ENCODE measurements at regions not wholly inside any gene's neighbourhood (a gene's known extent, or its start where the extent isn't known, plus 50 kb on each side); places are given as distances from the start of the nearest gene placed in this dataset.

DNA sequence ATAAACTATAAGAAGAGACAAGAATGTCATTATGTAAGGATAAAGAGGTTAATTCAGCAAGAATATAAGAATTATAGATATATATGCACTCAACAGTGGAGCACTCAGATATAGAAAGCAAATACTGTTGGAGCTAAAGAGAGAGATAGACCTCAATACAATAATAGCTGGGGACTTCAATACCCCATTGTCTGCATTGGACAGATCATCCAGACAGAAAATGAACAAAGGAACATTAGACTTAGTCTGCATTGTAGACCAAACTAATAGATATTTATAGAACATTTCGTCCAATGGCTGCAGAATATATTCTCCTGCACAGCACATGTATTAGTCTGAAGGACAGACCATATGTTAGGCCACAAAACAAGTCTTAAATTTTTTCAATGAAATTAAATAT lies 777.1 kb downstream of the CDH18 start (continued):
- TF ChIP-seq, protein P1, sequence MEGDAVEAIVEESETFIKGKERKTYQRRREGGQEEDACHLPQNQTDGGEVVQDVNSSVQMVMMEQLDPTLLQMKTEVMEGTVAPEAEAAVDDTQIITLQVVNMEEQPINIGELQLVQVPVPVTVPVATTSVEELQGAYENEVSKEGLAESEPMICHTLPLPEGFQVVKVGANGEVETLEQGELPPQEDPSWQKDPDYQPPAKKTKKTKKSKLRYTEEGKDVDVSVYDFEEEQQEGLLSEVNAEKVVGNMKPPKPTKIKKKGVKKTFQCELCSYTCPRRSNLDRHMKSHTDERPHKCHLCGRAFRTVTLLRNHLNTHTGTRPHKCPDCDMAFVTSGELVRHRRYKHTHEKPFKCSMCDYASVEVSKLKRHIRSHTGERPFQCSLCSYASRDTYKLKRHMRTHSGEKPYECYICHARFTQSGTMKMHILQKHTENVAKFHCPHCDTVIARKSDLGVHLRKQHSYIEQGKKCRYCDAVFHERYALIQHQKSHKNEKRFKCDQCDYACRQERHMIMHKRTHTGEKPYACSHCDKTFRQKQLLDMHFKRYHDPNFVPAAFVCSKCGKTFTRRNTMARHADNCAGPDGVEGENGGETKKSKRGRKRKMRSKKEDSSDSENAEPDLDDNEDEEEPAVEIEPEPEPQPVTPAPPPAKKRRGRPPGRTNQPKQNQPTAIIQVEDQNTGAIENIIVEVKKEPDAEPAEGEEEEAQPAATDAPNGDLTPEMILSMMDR (conservative IDR thresholded peaks at IDR 0.05; ENCODE audit: low read depth in 2 of 2): no peak

DNA sequence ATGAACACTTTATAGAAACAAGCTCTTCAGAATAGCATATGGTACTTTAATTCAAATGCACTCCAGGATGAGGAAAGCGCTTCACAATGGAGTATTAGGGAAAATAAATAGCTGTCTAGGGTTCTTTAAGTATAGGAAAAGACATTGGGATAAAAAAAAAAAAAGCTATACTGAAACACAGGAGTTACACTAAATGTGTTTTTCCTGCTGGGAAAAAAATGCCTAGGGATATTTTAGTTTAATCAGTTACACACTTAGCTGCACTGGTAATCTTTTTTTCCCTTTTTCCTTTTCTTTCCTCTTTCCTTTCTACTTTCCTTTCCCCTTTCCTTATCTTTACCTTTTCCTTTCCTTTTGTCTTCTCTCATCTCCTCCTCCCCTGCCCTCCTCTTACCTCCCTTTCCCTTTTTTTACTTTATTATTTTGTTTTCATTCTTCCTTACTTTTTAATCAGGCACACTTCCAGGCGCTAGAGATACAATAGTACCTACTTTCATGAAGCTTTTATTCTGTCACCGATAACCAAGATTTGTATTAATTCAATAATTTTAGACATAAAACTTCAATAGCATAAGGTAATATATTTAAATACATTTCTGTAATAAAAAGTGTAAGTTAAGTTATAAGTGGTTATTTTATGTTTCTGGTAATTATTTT lies 758.7 kb downstream of the CDH18 start:
- Mint-ChIP-seq H3K9me3 (no peaks in the 10 kb centered on the region), H3K4me3 (no peak overlapping the region), H3K4me1 (peaks cover 6% of the 10 kb centered on the region; the same call in 2 of the 3 replicates), H3K27me3 (ENCODE audit: insufficient read depth, low read depth, poor library complexity) (no peaks in the 10 kb centered on the region), H3K27ac (no peak overlapping the region), H3K36me3 (ENCODE audit: low read depth) (no peaks in the 10 kb centered on the region)
- H3K36me3 ChIP-seq (ENCODE audit: insufficient read depth): no peaks in the 10 kb centered on the region
- no peak for DNase-seq (ENCODE audit: low spot score)
- no peaks in the 10 kb centered on the region for H3F3A ChIP-seq (replicated peaks; ENCODE audit: low read depth)
- H3K79me2 ChIP-seq (replicated peaks; ENCODE audit: insufficient read depth): no peaks in the 10 kb centered on the region
- no peak overlapping the region for H3K4me3 ChIP-seq
- no peaks in the 10 kb centered on the region for H3K27me3 ChIP-seq (ENCODE audit: insufficient read depth)
- no peak overlapping the region for H2AFZ ChIP-seq
- no peak for TF ChIP-seq CREB1 (CRISPR knock-in tag; IDR thresholded peaks at IDR 0.05; ENCODE audit: low read depth)
- TF ChIP-seq EZH2 (IDR thresholded peaks at IDR 0.05; ENCODE audit: low read depth, unreplicated experiment): no peak
- no peak for TF ChIP-seq ZNF114 (CRISPR knock-in tag; IDR thresholded peaks at IDR 0.05)
- TF ChIP-seq STAT1 (IDR thresholded peaks at IDR 0.05; ENCODE audit: unreplicated experiment): no peak
- TF ChIP-seq, protein P2, sequence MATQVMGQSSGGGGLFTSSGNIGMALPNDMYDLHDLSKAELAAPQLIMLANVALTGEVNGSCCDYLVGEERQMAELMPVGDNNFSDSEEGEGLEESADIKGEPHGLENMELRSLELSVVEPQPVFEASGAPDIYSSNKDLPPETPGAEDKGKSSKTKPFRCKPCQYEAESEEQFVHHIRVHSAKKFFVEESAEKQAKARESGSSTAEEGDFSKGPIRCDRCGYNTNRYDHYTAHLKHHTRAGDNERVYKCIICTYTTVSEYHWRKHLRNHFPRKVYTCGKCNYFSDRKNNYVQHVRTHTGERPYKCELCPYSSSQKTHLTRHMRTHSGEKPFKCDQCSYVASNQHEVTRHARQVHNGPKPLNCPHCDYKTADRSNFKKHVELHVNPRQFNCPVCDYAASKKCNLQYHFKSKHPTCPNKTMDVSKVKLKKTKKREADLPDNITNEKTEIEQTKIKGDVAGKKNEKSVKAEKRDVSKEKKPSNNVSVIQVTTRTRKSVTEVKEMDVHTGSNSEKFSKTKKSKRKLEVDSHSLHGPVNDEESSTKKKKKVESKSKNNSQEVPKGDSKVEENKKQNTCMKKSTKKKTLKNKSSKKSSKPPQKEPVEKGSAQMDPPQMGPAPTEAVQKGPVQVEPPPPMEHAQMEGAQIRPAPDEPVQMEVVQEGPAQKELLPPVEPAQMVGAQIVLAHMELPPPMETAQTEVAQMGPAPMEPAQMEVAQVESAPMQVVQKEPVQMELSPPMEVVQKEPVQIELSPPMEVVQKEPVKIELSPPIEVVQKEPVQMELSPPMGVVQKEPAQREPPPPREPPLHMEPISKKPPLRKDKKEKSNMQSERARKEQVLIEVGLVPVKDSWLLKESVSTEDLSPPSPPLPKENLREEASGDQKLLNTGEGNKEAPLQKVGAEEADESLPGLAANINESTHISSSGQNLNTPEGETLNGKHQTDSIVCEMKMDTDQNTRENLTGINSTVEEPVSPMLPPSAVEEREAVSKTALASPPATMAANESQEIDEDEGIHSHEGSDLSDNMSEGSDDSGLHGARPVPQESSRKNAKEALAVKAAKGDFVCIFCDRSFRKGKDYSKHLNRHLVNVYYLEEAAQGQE (IDR thresholded peaks at IDR 0.05; ENCODE audit: unreplicated experiment): no peak
- TF ChIP-seq, protein P3, sequence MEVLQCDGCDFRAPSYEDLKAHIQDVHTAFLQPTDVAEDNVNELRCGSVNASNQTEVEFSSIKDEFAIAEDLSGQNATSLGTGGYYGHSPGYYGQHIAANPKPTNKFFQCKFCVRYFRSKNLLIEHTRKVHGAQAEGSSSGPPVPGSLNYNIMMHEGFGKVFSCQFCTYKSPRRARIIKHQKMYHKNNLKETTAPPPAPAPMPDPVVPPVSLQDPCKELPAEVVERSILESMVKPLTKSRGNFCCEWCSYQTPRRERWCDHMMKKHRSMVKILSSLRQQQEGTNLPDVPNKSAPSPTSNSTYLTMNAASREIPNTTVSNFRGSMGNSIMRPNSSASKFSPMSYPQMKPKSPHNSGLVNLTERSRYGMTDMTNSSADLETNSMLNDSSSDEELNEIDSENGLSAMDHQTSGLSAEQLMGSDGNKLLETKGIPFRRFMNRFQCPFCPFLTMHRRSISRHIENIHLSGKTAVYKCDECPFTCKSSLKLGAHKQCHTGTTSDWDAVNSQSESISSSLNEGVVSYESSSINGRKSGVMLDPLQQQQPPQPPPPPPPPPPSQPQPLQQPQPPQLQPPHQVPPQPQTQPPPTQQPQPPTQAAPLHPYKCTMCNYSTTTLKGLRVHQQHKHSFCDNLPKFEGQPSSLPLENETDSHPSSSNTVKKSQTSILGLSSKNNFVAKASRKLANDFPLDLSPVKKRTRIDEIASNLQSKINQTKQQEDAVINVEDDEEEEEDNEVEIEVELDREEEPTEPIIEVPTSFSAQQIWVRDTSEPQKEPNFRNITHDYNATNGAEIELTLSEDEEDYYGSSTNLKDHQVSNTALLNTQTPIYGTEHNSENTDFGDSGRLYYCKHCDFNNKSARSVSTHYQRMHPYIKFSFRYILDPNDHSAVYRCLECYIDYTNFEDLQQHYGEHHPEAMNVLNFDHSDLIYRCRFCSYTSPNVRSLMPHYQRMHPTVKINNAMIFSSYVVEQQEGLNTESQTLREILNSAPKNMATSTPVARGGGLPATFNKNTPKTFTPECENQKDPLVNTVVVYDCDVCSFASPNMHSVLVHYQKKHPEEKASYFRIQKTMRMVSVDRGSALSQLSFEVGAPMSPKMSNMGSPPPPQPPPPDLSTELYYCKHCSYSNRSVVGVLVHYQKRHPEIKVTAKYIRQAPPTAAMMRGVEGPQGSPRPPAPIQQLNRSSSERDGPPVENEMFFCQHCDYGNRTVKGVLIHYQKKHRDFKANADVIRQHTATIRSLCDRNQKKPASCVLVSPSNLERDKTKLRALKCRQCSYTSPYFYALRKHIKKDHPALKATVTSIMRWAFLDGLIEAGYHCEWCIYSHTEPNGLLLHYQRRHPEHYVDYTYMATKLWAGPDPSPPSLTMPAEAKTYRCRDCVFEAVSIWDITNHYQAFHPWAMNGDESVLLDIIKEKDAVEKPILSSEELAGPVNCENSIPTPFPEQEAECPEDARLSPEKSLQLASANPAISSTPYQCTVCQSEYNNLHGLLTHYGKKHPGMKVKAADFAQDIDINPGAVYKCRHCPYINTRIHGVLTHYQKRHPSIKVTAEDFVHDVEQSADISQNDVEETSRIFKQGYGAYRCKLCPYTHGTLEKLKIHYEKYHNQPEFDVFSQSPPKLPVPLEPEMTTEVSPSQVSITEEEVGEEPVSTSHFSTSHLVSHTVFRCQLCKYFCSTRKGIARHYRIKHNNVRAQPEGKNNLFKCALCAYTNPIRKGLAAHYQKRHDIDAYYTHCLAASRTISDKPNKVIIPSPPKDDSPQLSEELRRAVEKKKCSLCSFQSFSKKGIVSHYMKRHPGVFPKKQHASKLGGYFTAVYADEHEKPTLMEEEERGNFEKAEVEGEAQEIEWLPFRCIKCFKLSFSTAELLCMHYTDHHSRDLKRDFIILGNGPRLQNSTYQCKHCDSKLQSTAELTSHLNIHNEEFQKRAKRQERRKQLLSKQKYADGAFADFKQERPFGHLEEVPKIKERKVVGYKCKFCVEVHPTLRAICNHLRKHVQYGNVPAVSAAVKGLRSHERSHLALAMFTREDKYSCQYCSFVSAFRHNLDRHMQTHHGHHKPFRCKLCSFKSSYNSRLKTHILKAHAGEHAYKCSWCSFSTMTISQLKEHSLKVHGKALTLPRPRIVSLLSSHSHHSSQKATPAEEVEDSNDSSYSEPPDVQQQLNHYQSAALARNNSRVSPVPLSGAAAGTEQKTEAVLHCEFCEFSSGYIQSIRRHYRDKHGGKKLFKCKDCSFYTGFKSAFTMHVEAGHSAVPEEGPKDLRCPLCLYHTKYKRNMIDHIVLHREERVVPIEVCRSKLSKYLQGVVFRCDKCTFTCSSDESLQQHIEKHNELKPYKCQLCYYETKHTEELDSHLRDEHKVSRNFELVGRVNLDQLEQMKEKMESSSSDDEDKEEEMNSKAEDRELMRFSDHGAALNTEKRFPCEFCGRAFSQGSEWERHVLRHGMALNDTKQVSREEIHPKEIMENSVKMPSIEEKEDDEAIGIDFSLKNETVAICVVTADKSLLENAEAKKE (CRISPR knock-in tag; IDR thresholded peaks at IDR 0.05): no peak
- ATAC-seq: no peak
- H3K4me1 ChIP-seq (ENCODE audit: insufficient read depth): no peaks in the 10 kb centered on the region; the same call in 1 of the 2 replicates
- H3K4me2 ChIP-seq: no peak overlapping the region
- H3K9me2 ChIP-seq (ENCODE audit: insufficient read depth): no peaks in the 10 kb centered on the region
- H3K27ac ChIP-seq (ENCODE audit: low read depth): no peak overlapping the region
- no peaks in the 10 kb centered on the region for H4K20me1 ChIP-seq (replicated peaks; ENCODE audit: insufficient read depth)
